ENCODE measurements at regions not wholly inside any gene's neighbourhood (a gene's known extent, or its start where the extent isn't known, plus 50 kb on each side); places are given as distances from the start of the nearest gene placed in this dataset.

GRCh38 chr6:79305020-79305419 lies 70.5 kb upstream of the HMGN3 start:
- Histone ChIP-seq H2BK120ac (replicated peaks; ENCODE audit: low read depth, low read length) (no peak overlapping the region), H3K79me1 (ENCODE audit: low read depth, low read length) (no peaks in the 10 kb centered on the region), H3K4me2 (ENCODE audit: insufficient read depth in 1 of 2, low read depth in 2 of 2, low read length in 2 of 2) (no peak overlapping the region), H3K9ac (replicated peaks in 1 of 4; ENCODE audit: extremely low read depth in 1 of 4, low read depth in 3 of 4, low read length in 3 of 4) (no peak overlapping the region), H3K14ac (ENCODE audit: insufficient read length) (no peak overlapping the region), H3K79me2 (ENCODE audit: control insufficient read depth in 1 of 2, insufficient read depth in 2 of 2, low read length in 2 of 2) (no peaks in the 10 kb centered on the region), H2BK20ac (ENCODE audit: low read length) (no peak overlapping the region), H2BK12ac (ENCODE audit: low read depth, low read length) (no peak overlapping the region), H2BK15ac (ENCODE audit: low read length) (no peak overlapping the region), H3K9me3 (ENCODE audit: insufficient read depth in 2 of 2, low read depth in 1 of 2, low read length in 1 of 2) (no peaks in the 10 kb centered on the region), H4K8ac (ENCODE audit: extremely low read depth, insufficient read depth, low read length) (no peak overlapping the region), H3K4me1 (replicated peaks in 1 of 4; ENCODE audit: control insufficient read depth in 3 of 4, insufficient read depth in 4 of 4, low read length in 3 of 4) (no peaks in the 10 kb centered on the region; a peak in 1 of 7 replicates), H3K56ac (replicated peaks; ENCODE audit: insufficient read length, low read depth, low read length) (no peak overlapping the region), H3K27ac (ENCODE audit: low read depth, low read length) (no peak overlapping the region), H4K91ac (replicated peaks; ENCODE audit: insufficient read length, low read length) (no peak overlapping the region), H3K36me3 (ENCODE audit: control insufficient read depth in 2 of 4, insufficient read depth in 4 of 4, low read length in 3 of 4) (no peaks in the 10 kb centered on the region), H3K23me2 (ENCODE audit: low read depth, low read length) (no peaks in the 10 kb centered on the region), H4K20me1 (replicated peaks in 1 of 2; ENCODE audit: control insufficient read depth in 1 of 2, insufficient read depth in 2 of 2, low read length in 2 of 2) (no peaks in the 10 kb centered on the region), H4K5ac (ENCODE audit: insufficient read length, low read depth, low read length) (no peak overlapping the region), H3K4me3 (ENCODE audit: extremely low read depth in 1 of 4, insufficient read depth in 2 of 4, low read depth in 3 of 4, low read length in 4 of 4) (no peak overlapping the region), H2AFZ (ENCODE audit: low read length) (no peak overlapping the region), H3K4ac (replicated peaks; ENCODE audit: insufficient read length, low read depth, low read length) (no peak overlapping the region), H2BK5ac (ENCODE audit: low read depth, low read length) (no peak overlapping the region), H3K18ac (ENCODE audit: extremely low read depth, low read length) (no peak overlapping the region), H2AK5ac (ENCODE audit: low read depth, low read length) (no peak overlapping the region), H3K27me3 (replicated peaks in 1 of 4; ENCODE audit: control insufficient read depth in 3 of 4, extremely low read depth in 1 of 4, insufficient read depth in 3 of 4, low read length in 3 of 4) (peaks cover 0 to 1% (median 0%) of the 10 kb centered on the region in 4 experiments; a peak in 1 of 7 replicates), H3K23ac (ENCODE audit: insufficient read length) (no peak overlapping the region)
- ChIA-PET POLR2A (ENCODE audit: partially characterized antibody) (no interaction called here), CTCF (ENCODE audit: partially characterized antibody) (no interaction called here)
- no peak for TF ChIP-seq BCL11A (IDR thresholded peaks at IDR 0.05; ENCODE audit: low read depth in 2 of 2, low read length in 2 of 2)
- no peak for TF ChIP-seq TAF7 (optimal IDR thresholded peaks at IDR 0.05; ENCODE audit: borderline replicate concordance, low read depth, low read length)
- FAIRE-seq (no peak), DNase-seq (ENCODE audit: low read depth in 1 of 2, low spot score in 2 of 2) (no peak)
- 90% methylated on average over 2 of the region's 2 CpGs; no CpG with 5 or more reads in 1 of the 2 experiments for WGBS, 2 experiments (ENCODE audit: extremely low coverage in 1 of 2, insufficient coverage in 1 of 2, insufficient read length in 1 of 2, insufficient replicate concordance in 2 of 2, low coverage in 1 of 2, low lambda C conversion rate in 2 of 2, missing lambda C conversion rate in 1 of 2)
